22Rv1 (cell line): ENCODE measurements at regions not wholly inside any gene's neighbourhood (a gene's known extent, or its start where the extent isn't known, plus 50 kb on each side); places are given as distances from the start of the nearest gene placed in this dataset.
A peak's percentile ranks its signal among the peaks of the same experiment; 100 is the strongest.

Experiments
- CTCF ChIP-seq: fragments of 450-650 bp; IDR thresholded peaks from 2 replicates; pipeline ENCODE4 v1.5.1; 2017; ENCODE audit warnings: mild to moderate bottlenecking
- ZFX ChIP-seq: fragments of 450-650 bp; IDR thresholded peaks from 2 replicates; pipeline ENCODE4 v1.6.1; 2017; ENCODE audit warnings: antibody characterized with exemption, borderline replicate concordance

- TF ChIP-seq CTCF (peak; percentile 84), ZFX (no peak)
Observed at GRCh38 chr7:113289140-113289740, 170.9 kb upstream of the SMIM30 start.
